DND-41 (cell line): ENCODE measurements at regions not wholly inside any gene's neighbourhood (a gene's known extent, or its start where the extent isn't known, plus 50 kb on each side); places are given as distances from the start of the nearest gene placed in this dataset.

Source experiments
- ATAC-seq: fragments of 200-7000 bp; cut with Tn5 transposase; 3 replicates; pipeline ENCODE4 v1.9.1; 2021; ENCODE audit warnings: low read depth; ENCODE audit not compliant: insufficient read depth
- DNase-seq: peaks from one replicate; pipeline ENCODE4 v3.0.0-alpha.2; 2020
- H2AFZ ChIP-seq: 2 replicates; pipeline ENCODE4 v1.6.0; 2012; ENCODE audit warnings: low read depth, low read length
- H3K27ac ChIP-seq: 2 replicates; pipeline ENCODE4 v1.5.1; 2012; ENCODE audit warnings: low read length, inconsistent platforms
- H3K27me3 ChIP-seq: fragments of 200-600 bp; sonication (generic); 2 replicates; pipeline ENCODE4 v1.6.0; 2012; ENCODE audit warnings: low read length, mild to moderate bottlenecking, inconsistent platforms; ENCODE audit not compliant: insufficient read depth, poor library complexity
- H3K36me3 ChIP-seq: 2 replicates; pipeline ENCODE4 v1.5.1; 2012; ENCODE audit warnings: low read length, inconsistent platforms; ENCODE audit not compliant: insufficient read depth
- H3K4me1 ChIP-seq: 2 replicates; pipeline ENCODE4 v1.5.1; 2012; ENCODE audit warnings: mild to moderate bottlenecking, low read length; ENCODE audit not compliant: insufficient read depth
- H3K4me2 ChIP-seq: 2 replicates; pipeline ENCODE4 v1.6.0; 2012; ENCODE audit warnings: mild to moderate bottlenecking, moderate library complexity, low read length, inconsistent platforms; ENCODE audit not compliant: insufficient read depth
- H3K4me3 ChIP-seq, 2 experiments: fragments of 200-600 bp in 1 of 2; shearing (Covaris generic) in 1 of 2; 2 replicates each; pipeline ENCODE4 v1.5.1; 2012 to 2016; ENCODE audit warnings: inconsistent platforms in 2 of 2, low read length in 2 of 2, mild to moderate bottlenecking in 2 of 2, low read depth in 1 of 2, moderate library complexity in 1 of 2
- H3K79me2 ChIP-seq: 2 replicates; pipeline ENCODE4 v1.6.0; 2012; ENCODE audit warnings: low read length, inconsistent platforms; ENCODE audit not compliant: insufficient read depth
- H3K9ac ChIP-seq: 2 replicates; pipeline ENCODE4 v1.6.0; 2012; ENCODE audit warnings: low read depth, mild to moderate bottlenecking, inconsistent platforms, low read length, moderate library complexity
- H3K9me3 ChIP-seq: 2 replicates; pipeline ENCODE4 v1.5.1; 2012; ENCODE audit warnings: low read length, moderate library complexity, mild to moderate bottlenecking, inconsistent platforms; ENCODE audit not compliant: insufficient read depth, severe bottlenecking
- H4K20me1 ChIP-seq: 2 replicates; pipeline ENCODE4 v1.6.0; 2012; ENCODE audit warnings: low read length; ENCODE audit not compliant: insufficient read depth
- CTCF ChIP-seq: IDR thresholded peaks from 2 replicates; pipeline ENCODE4 v1.5.1; 2012; ENCODE audit warnings: borderline replicate concordance, low read length, moderate library complexity, mild to moderate bottlenecking; ENCODE audit not compliant: poor library complexity, severe bottlenecking; ENCODE audit errors: extremely low read depth
- EZH2 ChIP-seq: IDR thresholded peaks from 3 replicates; pipeline ENCODE4 v1.6.1; 2012; ENCODE audit warnings: borderline replicate concordance, low read depth, mild to moderate bottlenecking, moderate library complexity, low read length, inconsistent platforms; ENCODE audit not compliant: severe bottlenecking

- ATAC-seq = no peak
- H2AFZ ChIP-seq = no peak overlapping the region
- H3K4me2 ChIP-seq = no peak overlapping the region
- H3K4me1 ChIP-seq = no peaks in the 10 kb centered on the region
- H4K20me1 ChIP-seq = no peaks in the 10 kb centered on the region
- no peak overlapping the region for H3K4me3 ChIP-seq
- H3K79me2 ChIP-seq = no peaks in the 10 kb centered on the region
- no peak for DNase-seq
- H3K9ac ChIP-seq = no peak overlapping the region
- TF ChIP-seq CTCF (no peak), EZH2 (no peak)
- no peak overlapping the region for H3K27ac ChIP-seq
- no peaks in the 10 kb centered on the region for H3K36me3 ChIP-seq
- no peaks in the 10 kb centered on the region for H3K9me3 ChIP-seq
- H3K27me3 ChIP-seq = no peaks in the 10 kb centered on the region
Measured at GRCh38 chr12:123057513-123058265, 77.2 kb downstream of the ARL6IP4 start.

- TF ChIP-seq EZH2 (no peak), CTCF (no peak)
- Histone ChIP-seq H3K79me2 (no peaks in the 10 kb centered on the region), H4K20me1 (no peaks in the 10 kb centered on the region), H3K9me3 (no peaks in the 10 kb centered on the region), H3K27ac (no peak overlapping the region), H3K4me2 (no peak overlapping the region), H3K36me3 (no peaks in the 10 kb centered on the region), H2AFZ (no peak overlapping the region), H3K4me1 (no peaks in the 10 kb centered on the region), H3K4me3 (no peak overlapping the region), H3K27me3 (no peaks in the 10 kb centered on the region), H3K9ac (no peak overlapping the region)
- DNase-seq (no peak), ATAC-seq (no peak)
Measured at GRCh38 chr12:123056709-123057108, 76.2 kb downstream of the ARL6IP4 start.

GRCh38 chr12:123056053-123056452 is 75.6 kb downstream of the ARL6IP4 start:
- no peak overlapping the region for H3K27ac ChIP-seq
- DNase-seq (no peak), ATAC-seq (no peak)
- no peaks in the 10 kb centered on the region for H3K79me2 ChIP-seq
- H3K4me1 ChIP-seq = no peaks in the 10 kb centered on the region
- H3K9ac ChIP-seq = no peak overlapping the region
- TF ChIP-seq CTCF (no peak), EZH2 (no peak)
- H3K27me3 ChIP-seq = no peaks in the 10 kb centered on the region
- no peak overlapping the region for H3K4me2 ChIP-seq
- no peaks in the 10 kb centered on the region for H4K20me1 ChIP-seq
- no peak overlapping the region for H3K4me3 ChIP-seq
- no peaks in the 10 kb centered on the region for H3K36me3 ChIP-seq
- no peaks in the 10 kb centered on the region for H3K9me3 ChIP-seq
- no peak overlapping the region for H2AFZ ChIP-seq

DNA sequence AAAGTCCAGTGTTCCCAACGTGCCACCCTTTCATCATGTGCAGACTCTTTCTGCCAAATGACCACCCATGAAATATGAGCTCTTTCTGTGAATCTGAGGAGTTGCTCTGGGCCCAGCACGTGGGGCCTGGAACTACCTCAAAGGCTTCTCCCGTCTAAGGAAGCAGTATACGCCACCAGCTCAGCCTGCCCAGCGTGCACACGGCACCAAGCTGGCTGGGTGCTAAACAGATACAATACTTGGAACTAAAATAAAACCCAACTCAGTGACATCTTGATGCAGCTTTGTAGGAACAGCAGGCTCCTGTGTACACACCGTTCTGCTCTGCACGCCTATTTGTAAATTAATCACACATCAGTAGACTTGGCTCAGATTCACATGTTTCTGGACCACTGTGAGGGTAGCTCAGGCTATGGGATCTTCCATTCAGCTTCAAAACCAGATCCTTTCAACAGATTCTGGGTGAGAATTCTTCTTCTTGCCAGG is 74.8 kb downstream of the ARL6IP4 start:
- no peak for DNase-seq

More for the DNA sequence above, 74.8 kb downstream of the ARL6IP4 start:
- Histone ChIP-seq H3K4me2 (no peak overlapping the region), H3K27me3 (no peaks in the 10 kb centered on the region), H3K4me1 (no peaks in the 10 kb centered on the region), H3K79me2 (no peaks in the 10 kb centered on the region), H4K20me1 (no peaks in the 10 kb centered on the region), H3K9me3 (no peaks in the 10 kb centered on the region), H3K27ac (no peak overlapping the region), H3K9ac (no peak overlapping the region), H3K4me3 (no peak overlapping the region), H3K36me3 (no peaks in the 10 kb centered on the region), H2AFZ (no peak overlapping the region)
- ATAC-seq = no peak
- no peak for TF ChIP-seq EZH2
- no peak for TF ChIP-seq CTCF
